ENCODE measurements at regions not wholly inside any gene's neighbourhood (a gene's known extent, or its start where the extent isn't known, plus 50 kb on each side); places are given as distances from the start of the nearest gene placed in this dataset.

- H3K4me3 ChIP-seq (ENCODE audit: low read length), result no peak overlapping the region
- DNase-seq (ENCODE audit: low read depth, low spot score), result no peak
- H3K27ac ChIP-seq (ENCODE audit: low read length), result no peak overlapping the region
- no peaks in the 10 kb centered on the region for H3K9me3 ChIP-seq (ENCODE audit: control insufficient read depth, insufficient read depth, low read length)
- H3K36me3 ChIP-seq (ENCODE audit: control insufficient read depth, insufficient read depth, low read length), result no peaks in the 10 kb centered on the region
- H3K4me1 ChIP-seq (ENCODE audit: control insufficient read depth, insufficient read depth, low read length), result no peaks in the 10 kb centered on the region
- no CpG with 5 or more reads among the region's 5 CpGs for WGBS (ENCODE audit: insufficient coverage, insufficient read length)
- H3K27me3 ChIP-seq (ENCODE audit: control insufficient read depth, insufficient read depth, low read length), result no peaks in the 10 kb centered on the region
Measured at GRCh38 chr3:152096280-152096906, 172.3 kb upstream of the MBNL1 start.

- DNase-seq (ENCODE audit: low read depth, low spot score), result no peak
- no peaks in the 10 kb centered on the region for H3K9me3 ChIP-seq (ENCODE audit: control insufficient read depth, insufficient read depth, low read length)
- H3K27ac ChIP-seq (ENCODE audit: low read length), result no peak overlapping the region
- H3K36me3 ChIP-seq (ENCODE audit: control insufficient read depth, insufficient read depth, low read length), result no peaks in the 10 kb centered on the region
- no peak overlapping the region for H3K4me3 ChIP-seq (ENCODE audit: low read length)
- H3K4me1 ChIP-seq (ENCODE audit: control insufficient read depth, insufficient read depth, low read length), result no peaks in the 10 kb centered on the region
- no CpG with 5 or more reads among the region's 2 CpGs for WGBS (ENCODE audit: insufficient coverage, insufficient read length)
- no peaks in the 10 kb centered on the region for H3K27me3 ChIP-seq (ENCODE audit: control insufficient read depth, insufficient read depth, low read length)
Measured at GRCh38 chr3:152097120-152097519, 171.6 kb upstream of the MBNL1 start.

GRCh38 chr3:152097770-152098169, 171.0 kb upstream of the MBNL1 start:
- no CpG with 5 or more reads among the region's 3 CpGs for WGBS (ENCODE audit: insufficient coverage, insufficient read length)
- H3K4me1 ChIP-seq (ENCODE audit: control insufficient read depth, insufficient read depth, low read length), result no peaks in the 10 kb centered on the region
- DNase-seq (ENCODE audit: low read depth, low spot score), result no peak

GRCh38 chr3:152100491-152101132, 168.1 kb upstream of the MBNL1 start:
- no CpG with 5 or more reads among the region's 3 CpGs for WGBS (ENCODE audit: insufficient coverage, insufficient read length)
- Histone ChIP-seq H3K27me3 (ENCODE audit: control insufficient read depth, insufficient read depth, low read length) (no peaks in the 10 kb centered on the region), H3K4me1 (ENCODE audit: control insufficient read depth, insufficient read depth, low read length) (no peaks in the 10 kb centered on the region), H3K9me3 (ENCODE audit: control insufficient read depth, insufficient read depth, low read length) (no peaks in the 10 kb centered on the region), H3K36me3 (ENCODE audit: control insufficient read depth, insufficient read depth, low read length) (no peaks in the 10 kb centered on the region), H3K27ac (ENCODE audit: low read length) (no peak overlapping the region), H3K4me3 (ENCODE audit: low read length) (no peak overlapping the region)
- DNase-seq (ENCODE audit: low read depth, low spot score), result no peak

More at GRCh38 chr3:152097770-152098169, 171.0 kb upstream of the MBNL1 start:
- no peaks in the 10 kb centered on the region for H3K27me3 ChIP-seq (ENCODE audit: control insufficient read depth, insufficient read depth, low read length)
- no peaks in the 10 kb centered on the region for H3K9me3 ChIP-seq (ENCODE audit: control insufficient read depth, insufficient read depth, low read length)
- no peaks in the 10 kb centered on the region for H3K36me3 ChIP-seq (ENCODE audit: control insufficient read depth, insufficient read depth, low read length)
- H3K4me3 ChIP-seq (ENCODE audit: low read length), result no peak overlapping the region
- H3K27ac ChIP-seq (ENCODE audit: low read length), result no peak overlapping the region

GRCh38 chr3:152102410-152102809, 166.3 kb upstream of the MBNL1 start:
- H3K36me3 ChIP-seq (ENCODE audit: control insufficient read depth, insufficient read depth, low read length), result no peaks in the 10 kb centered on the region
- H3K27me3 ChIP-seq (ENCODE audit: control insufficient read depth, insufficient read depth, low read length), result no peaks in the 10 kb centered on the region
- H3K9me3 ChIP-seq (ENCODE audit: control insufficient read depth, insufficient read depth, low read length), result no peaks in the 10 kb centered on the region
- no peak overlapping the region for H3K27ac ChIP-seq (ENCODE audit: low read length)
- H3K4me1 ChIP-seq (ENCODE audit: control insufficient read depth, insufficient read depth, low read length), result no peaks in the 10 kb centered on the region
- no peak overlapping the region for H3K4me3 ChIP-seq (ENCODE audit: low read length)
- no peak for DNase-seq (ENCODE audit: low read depth, low spot score)
- no CpG with 5 or more reads among the region's 7 CpGs for WGBS (ENCODE audit: insufficient coverage, insufficient read length)

GRCh38 chr3:152103257-152103656, 165.5 kb upstream of the MBNL1 start:
- Histone ChIP-seq H3K9me3 (ENCODE audit: control insufficient read depth, insufficient read depth, low read length) (no peaks in the 10 kb centered on the region), H3K4me3 (ENCODE audit: low read length) (no peak overlapping the region), H3K27ac (ENCODE audit: low read length) (no peak overlapping the region), H3K36me3 (ENCODE audit: control insufficient read depth, insufficient read depth, low read length) (no peaks in the 10 kb centered on the region), H3K4me1 (ENCODE audit: control insufficient read depth, insufficient read depth, low read length) (no peaks in the 10 kb centered on the region), H3K27me3 (ENCODE audit: control insufficient read depth, insufficient read depth, low read length) (no peaks in the 10 kb centered on the region)
- 100% methylated on average over 1 of the region's 1 CpG for WGBS (ENCODE audit: insufficient coverage, insufficient read length)
- DNase-seq (ENCODE audit: low read depth, low spot score), result no peak

- DNase-seq (ENCODE audit: low read depth, low spot score), result no peak
- no peak overlapping the region for H3K27ac ChIP-seq (ENCODE audit: low read length)
- H3K9me3 ChIP-seq (ENCODE audit: control insufficient read depth, insufficient read depth, low read length), result no peaks in the 10 kb centered on the region
- WGBS (ENCODE audit: insufficient coverage, insufficient read length), result no CpG with 5 or more reads among the region's 3 CpGs
- no peaks in the 10 kb centered on the region for H3K4me1 ChIP-seq (ENCODE audit: control insufficient read depth, insufficient read depth, low read length)
- H3K36me3 ChIP-seq (ENCODE audit: control insufficient read depth, insufficient read depth, low read length), result no peaks in the 10 kb centered on the region
- no peaks in the 10 kb centered on the region for H3K27me3 ChIP-seq (ENCODE audit: control insufficient read depth, insufficient read depth, low read length)
- H3K4me3 ChIP-seq (ENCODE audit: low read length), result no peak overlapping the region
Measured at GRCh38 chr3:152104847-152105415, 163.8 kb upstream of the MBNL1 start.

- no CpG with 5 or more reads among the region's 5 CpGs for WGBS (ENCODE audit: insufficient coverage, insufficient read length)
Measured at GRCh38 chr3:152105446-152105845, 163.3 kb upstream of the MBNL1 start.

GRCh38 chr3:152109038-152109437, 159.7 kb upstream of the MBNL1 start:
- Histone ChIP-seq H3K4me1 (ENCODE audit: control insufficient read depth, insufficient read depth, low read length) (no peaks in the 10 kb centered on the region), H3K4me3 (ENCODE audit: low read length) (no peak overlapping the region), H3K36me3 (ENCODE audit: control insufficient read depth, insufficient read depth, low read length) (no peaks in the 10 kb centered on the region), H3K9me3 (ENCODE audit: control insufficient read depth, insufficient read depth, low read length) (no peaks in the 10 kb centered on the region), H3K27me3 (ENCODE audit: control insufficient read depth, insufficient read depth, low read length) (no peaks in the 10 kb centered on the region), H3K27ac (ENCODE audit: low read length) (no peak overlapping the region)
- no peak for DNase-seq (ENCODE audit: low read depth, low spot score)

More at GRCh38 chr3:152105446-152105845, 163.3 kb upstream of the MBNL1 start:
- no peak for DNase-seq (ENCODE audit: low read depth, low spot score)
- Histone ChIP-seq H3K4me3 (ENCODE audit: low read length) (no peak overlapping the region), H3K4me1 (ENCODE audit: control insufficient read depth, insufficient read depth, low read length) (no peaks in the 10 kb centered on the region), H3K27ac (ENCODE audit: low read length) (no peak overlapping the region), H3K36me3 (ENCODE audit: control insufficient read depth, insufficient read depth, low read length) (no peaks in the 10 kb centered on the region), H3K9me3 (ENCODE audit: control insufficient read depth, insufficient read depth, low read length) (no peaks in the 10 kb centered on the region), H3K27me3 (ENCODE audit: control insufficient read depth, insufficient read depth, low read length) (no peaks in the 10 kb centered on the region)

GRCh38 chr3:152113413-152113812, 155.3 kb upstream of the MBNL1 start:
- no peak for DNase-seq (ENCODE audit: low read depth, low spot score)
- Histone ChIP-seq H3K27me3 (ENCODE audit: control insufficient read depth, insufficient read depth, low read length) (no peaks in the 10 kb centered on the region), H3K27ac (ENCODE audit: low read length) (no peak overlapping the region), H3K36me3 (ENCODE audit: control insufficient read depth, insufficient read depth, low read length) (no peaks in the 10 kb centered on the region), H3K4me1 (ENCODE audit: control insufficient read depth, insufficient read depth, low read length) (no peaks in the 10 kb centered on the region), H3K9me3 (ENCODE audit: control insufficient read depth, insufficient read depth, low read length) (no peaks in the 10 kb centered on the region), H3K4me3 (ENCODE audit: low read length) (no peak overlapping the region)
- no CpG with 5 or more reads among the region's 1 CpG for WGBS (ENCODE audit: insufficient coverage, insufficient read length)

Measured in iPS DF 6.9 (cell line).